ENCODE measurements at regions not wholly inside any gene's neighbourhood (a gene's known extent, or its start where the extent isn't known, plus 50 kb on each side); places are given as distances from the start of the nearest gene placed in this dataset.

DNA sequence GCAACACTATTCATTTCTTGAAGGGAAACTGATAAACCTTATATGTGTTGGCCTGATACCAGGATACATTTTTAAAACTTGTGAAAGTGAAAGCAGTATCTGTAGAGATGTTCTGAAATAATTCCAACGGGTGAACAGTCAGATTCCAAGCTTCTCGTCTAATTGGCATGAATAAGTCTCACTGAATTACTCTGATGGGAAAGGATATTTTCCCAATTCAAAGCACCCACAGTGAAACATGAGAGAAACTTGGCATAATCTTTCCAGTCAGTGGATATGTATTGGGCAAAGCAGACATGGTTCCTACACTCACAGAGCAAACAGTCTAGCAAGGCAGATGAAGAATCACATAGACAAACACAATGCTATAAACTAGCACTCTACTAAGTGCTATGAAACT lies 413.1 kb downstream of the MED13L start:
- DNase-seq = no peak
- ATAC-seq = no peak
- H3K4me1 ChIP-seq = no peaks in the 10 kb centered on the region
- WGBS, 2 donors = 44 to 64% methylated on average over 2 of the region's 2 CpGs
- intact Hi-C loops (cut with DNase I) = no loop called here
- no peaks in the 10 kb centered on the region for H3K36me3 ChIP-seq (replicated peaks in 1 of 2; ENCODE audit: insufficient read depth in 1 of 2, low read depth in 2 of 2)
- no peaks in the 10 kb centered on the region for H3K9me3 ChIP-seq
- no peak overlapping the region for H3K27ac ChIP-seq
- no peak overlapping the region for H3K4me3 ChIP-seq
- TF ChIP-seq POLR2A (IDR thresholded peaks at IDR 0.05) = no peak
- TF ChIP-seq, protein P1, sequence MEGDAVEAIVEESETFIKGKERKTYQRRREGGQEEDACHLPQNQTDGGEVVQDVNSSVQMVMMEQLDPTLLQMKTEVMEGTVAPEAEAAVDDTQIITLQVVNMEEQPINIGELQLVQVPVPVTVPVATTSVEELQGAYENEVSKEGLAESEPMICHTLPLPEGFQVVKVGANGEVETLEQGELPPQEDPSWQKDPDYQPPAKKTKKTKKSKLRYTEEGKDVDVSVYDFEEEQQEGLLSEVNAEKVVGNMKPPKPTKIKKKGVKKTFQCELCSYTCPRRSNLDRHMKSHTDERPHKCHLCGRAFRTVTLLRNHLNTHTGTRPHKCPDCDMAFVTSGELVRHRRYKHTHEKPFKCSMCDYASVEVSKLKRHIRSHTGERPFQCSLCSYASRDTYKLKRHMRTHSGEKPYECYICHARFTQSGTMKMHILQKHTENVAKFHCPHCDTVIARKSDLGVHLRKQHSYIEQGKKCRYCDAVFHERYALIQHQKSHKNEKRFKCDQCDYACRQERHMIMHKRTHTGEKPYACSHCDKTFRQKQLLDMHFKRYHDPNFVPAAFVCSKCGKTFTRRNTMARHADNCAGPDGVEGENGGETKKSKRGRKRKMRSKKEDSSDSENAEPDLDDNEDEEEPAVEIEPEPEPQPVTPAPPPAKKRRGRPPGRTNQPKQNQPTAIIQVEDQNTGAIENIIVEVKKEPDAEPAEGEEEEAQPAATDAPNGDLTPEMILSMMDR (IDR thresholded peaks at IDR 0.05) = no peak
- no peaks in the 10 kb centered on the region for H3K27me3 ChIP-seq

DNA sequence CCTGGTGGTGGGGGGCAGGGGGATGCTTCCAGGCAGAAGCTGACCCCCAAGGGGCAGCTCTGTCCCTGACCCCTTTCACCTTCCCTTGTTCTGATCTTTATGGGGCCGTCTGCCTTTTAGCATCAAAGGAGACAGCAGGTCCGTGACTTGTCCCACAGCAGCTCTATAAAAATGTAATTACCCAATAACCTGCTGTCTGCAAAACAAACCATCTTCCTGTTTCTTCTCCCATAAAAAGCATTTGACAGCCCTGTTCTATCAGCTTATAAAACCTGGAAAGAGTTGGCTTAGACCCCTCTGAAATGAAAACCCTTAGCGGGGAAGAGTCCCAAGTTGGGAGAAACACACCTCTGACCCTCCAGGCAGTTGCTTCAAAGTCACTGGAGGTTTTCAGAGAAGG lies 416.9 kb downstream of the MED13L start:
- 56 to 64% methylated on average over 3 of the region's 3 CpGs for WGBS, 2 donors
- no peak overlapping the region for H3K27ac ChIP-seq
- DNase-seq (no peak), ATAC-seq (no peak)
- H3K9me3 ChIP-seq = peaks cover 0 to 2% (median 0%) of the 10 kb centered on the region in 3 donors
- H3K4me3 ChIP-seq = no peak overlapping the region
- no peaks in the 10 kb centered on the region for H3K36me3 ChIP-seq (replicated peaks in 1 of 2; ENCODE audit: insufficient read depth in 1 of 2, low read depth in 2 of 2)
- no peaks in the 10 kb centered on the region for H3K4me1 ChIP-seq
- H3K27me3 ChIP-seq = no peaks in the 10 kb centered on the region
- TF ChIP-seq, protein P1 (IDR thresholded peaks at IDR 0.05) = no peak
- no peak for TF ChIP-seq POLR2A (IDR thresholded peaks at IDR 0.05)
- intact Hi-C loops (cut with DNase I) = no loop called here

DNA sequence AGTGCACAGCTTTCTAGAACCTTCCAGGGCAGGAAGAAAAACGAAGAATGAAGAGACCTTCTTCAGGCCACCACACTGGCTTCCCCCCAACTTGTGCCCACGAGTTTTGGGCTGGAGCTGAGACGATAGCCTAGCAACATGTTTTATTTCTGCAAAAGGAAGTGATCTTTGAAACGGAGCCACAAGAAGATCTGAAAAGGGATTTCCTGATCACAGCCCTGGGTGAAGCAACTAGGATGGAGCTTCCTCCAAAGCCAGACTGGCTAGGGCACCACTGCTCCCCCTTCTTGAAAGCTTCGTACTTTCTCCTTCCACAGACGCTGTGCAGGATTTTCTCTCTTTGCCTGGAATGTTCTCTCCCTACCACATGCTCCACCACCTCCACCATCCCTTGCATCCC lies 418.3 kb downstream of the MED13L start:
- intact Hi-C loops (cut with DNase I) = no loop called here
- no peaks in the 10 kb centered on the region for H3K27me3 ChIP-seq
- H3K27ac ChIP-seq = no peak overlapping the region
- no peak overlapping the region for H3K4me3 ChIP-seq
- H3K9me3 ChIP-seq = peaks cover 0 to 2% (median 0%) of the 10 kb centered on the region in 3 donors
- WGBS, 2 donors = 32 to 33% methylated on average over 6 of the region's 6 CpGs
- no peak for TF ChIP-seq POLR2A (IDR thresholded peaks at IDR 0.05)
- TF ChIP-seq, protein P1 (IDR thresholded peaks at IDR 0.05) = no peak
- ATAC-seq = no peak
- H3K36me3 ChIP-seq (replicated peaks in 1 of 2; ENCODE audit: insufficient read depth in 1 of 2, low read depth in 2 of 2) = no peaks in the 10 kb centered on the region
- H3K4me1 ChIP-seq = no peaks in the 10 kb centered on the region
- no peak for DNase-seq

DNA sequence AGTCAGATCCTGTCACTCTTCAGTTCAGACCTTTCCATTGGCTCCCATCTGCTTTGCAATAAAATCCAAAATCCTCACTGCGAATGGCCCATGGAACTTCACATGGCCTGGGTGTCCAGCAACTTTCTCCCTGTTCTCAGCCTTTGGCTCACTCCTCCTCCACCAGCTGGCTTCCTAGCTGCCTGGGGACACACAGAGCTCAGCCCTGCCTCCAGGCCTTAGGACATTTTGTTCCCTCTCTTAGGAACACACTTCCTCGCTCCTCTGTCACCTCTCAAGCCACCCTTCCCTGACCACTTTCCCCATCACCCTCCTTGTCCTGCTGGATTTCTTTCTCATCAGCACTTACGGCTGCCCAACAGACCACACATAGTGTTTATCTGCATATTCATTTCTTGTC lies 419.6 kb downstream of the MED13L start:
- ATAC-seq = peak; percentile 52

More for the DNA sequence above, 419.6 kb downstream of the MED13L start:
- TF ChIP-seq, protein P1 (IDR thresholded peaks at IDR 0.05) = no peak
- no peak for TF ChIP-seq POLR2A (IDR thresholded peaks at IDR 0.05)
- peak in 3 of 4 donors; percentile 13 to 27 (median 23) for DNase-seq
- H3K36me3 ChIP-seq (replicated peaks in 1 of 2; ENCODE audit: insufficient read depth in 1 of 2, low read depth in 2 of 2) = no peaks in the 10 kb centered on the region
- no peaks in the 10 kb centered on the region for H3K4me1 ChIP-seq
- WGBS, 2 donors = 66 to 72% methylated on average over 3 of the region's 3 CpGs
- H3K27me3 ChIP-seq = no peaks in the 10 kb centered on the region
- intact Hi-C loops (cut with DNase I) = no loop called here
- no peak overlapping the region for H3K4me3 ChIP-seq
- H3K27ac ChIP-seq = peak overlapping the region in 1 of 4 donors; percentile 24
- H3K9me3 ChIP-seq = peaks cover 0 to 2% (median 0%) of the 10 kb centered on the region in 3 donors
